ENCODE measurements at regions not wholly inside any gene's neighbourhood (a gene's known extent, or its start where the extent isn't known, plus 50 kb on each side); places are given as distances from the start of the nearest gene placed in this dataset.

- no peaks in the 10 kb centered on the region for H3K9me3 ChIP-seq (ENCODE audit: control insufficient read depth, insufficient read depth, low read length)
- H3K27ac ChIP-seq (ENCODE audit: low read length), result no peak overlapping the region
- no peaks in the 10 kb centered on the region for H3K36me3 ChIP-seq (ENCODE audit: control insufficient read depth, insufficient read depth, low read length)
- H3K4me1 ChIP-seq (ENCODE audit: control insufficient read depth, insufficient read depth, low read length), result no peaks in the 10 kb centered on the region
- no CpG with 5 or more reads among the region's 2 CpGs for WGBS (ENCODE audit: insufficient coverage, insufficient read length)
- DNase-seq (ENCODE audit: low read depth, low spot score), result no peak
- H3K4me3 ChIP-seq (ENCODE audit: low read length), result no peak overlapping the region
- H3K27me3 ChIP-seq (ENCODE audit: control insufficient read depth, insufficient read depth, low read length), result no peaks in the 10 kb centered on the region
These were observed 131.6 kb upstream of the NEDD9 start for GRCh38 chr6:11363881-11364576.

GRCh38 chr6:11362564-11362963 lies 130.1 kb upstream of the NEDD9 start:
- no peak for DNase-seq (ENCODE audit: low read depth, low spot score)
- H3K27ac ChIP-seq (ENCODE audit: low read length), result no peak overlapping the region
- H3K36me3 ChIP-seq (ENCODE audit: control insufficient read depth, insufficient read depth, low read length), result no peaks in the 10 kb centered on the region
- H3K4me1 ChIP-seq (ENCODE audit: control insufficient read depth, insufficient read depth, low read length), result no peaks in the 10 kb centered on the region
- H3K27me3 ChIP-seq (ENCODE audit: control insufficient read depth, insufficient read depth, low read length), result no peaks in the 10 kb centered on the region
- no peak overlapping the region for H3K4me3 ChIP-seq (ENCODE audit: low read length)
- no peaks in the 10 kb centered on the region for H3K9me3 ChIP-seq (ENCODE audit: control insufficient read depth, insufficient read depth, low read length)
- WGBS (ENCODE audit: insufficient coverage, insufficient read length), result no CpG with 5 or more reads among the region's 1 CpG

GRCh38 chr6:11358904-11359830 lies 126.7 kb upstream of the NEDD9 start:
- no peak overlapping the region for H3K27ac ChIP-seq (ENCODE audit: low read length)
- no peak overlapping the region for H3K4me3 ChIP-seq (ENCODE audit: low read length)
- no CpG with 5 or more reads among the region's 4 CpGs for WGBS (ENCODE audit: insufficient coverage, insufficient read length)
- H3K9me3 ChIP-seq (ENCODE audit: control insufficient read depth, insufficient read depth, low read length), result no peaks in the 10 kb centered on the region
- H3K27me3 ChIP-seq (ENCODE audit: control insufficient read depth, insufficient read depth, low read length), result no peaks in the 10 kb centered on the region
- DNase-seq (ENCODE audit: low read depth, low spot score), result no peak
- H3K4me1 ChIP-seq (ENCODE audit: control insufficient read depth, insufficient read depth, low read length), result no peaks in the 10 kb centered on the region
- H3K36me3 ChIP-seq (ENCODE audit: control insufficient read depth, insufficient read depth, low read length), result no peaks in the 10 kb centered on the region

- no peak overlapping the region for H3K27ac ChIP-seq (ENCODE audit: low read length)
- no CpG with 5 or more reads among the region's 7 CpGs for WGBS (ENCODE audit: insufficient coverage, insufficient read length)
- H3K9me3 ChIP-seq (ENCODE audit: control insufficient read depth, insufficient read depth, low read length), result no peaks in the 10 kb centered on the region
These were observed 124.8 kb upstream of the NEDD9 start for GRCh38 chr6:11357285-11357684.

GRCh38 chr6:11356404-11357155 lies 124.1 kb upstream of the NEDD9 start:
- Histone ChIP-seq H3K4me1 (ENCODE audit: control insufficient read depth, insufficient read depth, low read length) (no peaks in the 10 kb centered on the region), H3K36me3 (ENCODE audit: control insufficient read depth, insufficient read depth, low read length) (no peaks in the 10 kb centered on the region), H3K27ac (ENCODE audit: low read length) (no peak overlapping the region), H3K27me3 (ENCODE audit: control insufficient read depth, insufficient read depth, low read length) (no peaks in the 10 kb centered on the region), H3K9me3 (ENCODE audit: control insufficient read depth, insufficient read depth, low read length) (no peaks in the 10 kb centered on the region), H3K4me3 (ENCODE audit: low read length) (no peak overlapping the region)
- DNase-seq (ENCODE audit: low read depth, low spot score), result no peak
- no CpG with 5 or more reads among the region's 11 CpGs for WGBS (ENCODE audit: insufficient coverage, insufficient read length)

More at GRCh38 chr6:11357285-11357684, 124.8 kb upstream of the NEDD9 start:
- Histone ChIP-seq H3K27me3 (ENCODE audit: control insufficient read depth, insufficient read depth, low read length) (no peaks in the 10 kb centered on the region), H3K4me1 (ENCODE audit: control insufficient read depth, insufficient read depth, low read length) (no peaks in the 10 kb centered on the region), H3K4me3 (ENCODE audit: low read length) (no peak overlapping the region), H3K36me3 (ENCODE audit: control insufficient read depth, insufficient read depth, low read length) (no peaks in the 10 kb centered on the region)
- DNase-seq (ENCODE audit: low read depth, low spot score), result no peak

GRCh38 chr6:11353921-11354389 lies 121.5 kb upstream of the NEDD9 start:
- H3K9me3 ChIP-seq (ENCODE audit: control insufficient read depth, insufficient read depth, low read length), result no peaks in the 10 kb centered on the region
- H3K4me1 ChIP-seq (ENCODE audit: control insufficient read depth, insufficient read depth, low read length), result no peaks in the 10 kb centered on the region
- no CpG with 5 or more reads among the region's 6 CpGs for WGBS (ENCODE audit: insufficient coverage, insufficient read length)
- H3K27me3 ChIP-seq (ENCODE audit: control insufficient read depth, insufficient read depth, low read length), result no peaks in the 10 kb centered on the region
- H3K36me3 ChIP-seq (ENCODE audit: control insufficient read depth, insufficient read depth, low read length), result no peaks in the 10 kb centered on the region
- DNase-seq (ENCODE audit: low read depth, low spot score), result no peak
- H3K27ac ChIP-seq (ENCODE audit: low read length), result no peak overlapping the region
- no peak overlapping the region for H3K4me3 ChIP-seq (ENCODE audit: low read length)

- Histone ChIP-seq H3K4me1 (ENCODE audit: control insufficient read depth, insufficient read depth, low read length) (no peaks in the 10 kb centered on the region), H3K27ac (ENCODE audit: low read length) (no peak overlapping the region), H3K9me3 (ENCODE audit: control insufficient read depth, insufficient read depth, low read length) (no peaks in the 10 kb centered on the region), H3K4me3 (ENCODE audit: low read length) (no peak overlapping the region), H3K36me3 (ENCODE audit: control insufficient read depth, insufficient read depth, low read length) (no peaks in the 10 kb centered on the region), H3K27me3 (ENCODE audit: control insufficient read depth, insufficient read depth, low read length) (no peaks in the 10 kb centered on the region)
- DNase-seq (ENCODE audit: low read depth, low spot score), result no peak
- no CpG with 5 or more reads among the region's 4 CpGs for WGBS (ENCODE audit: insufficient coverage, insufficient read length)
These were observed 117.8 kb upstream of the NEDD9 start for GRCh38 chr6:11350294-11350693.

- no peak for DNase-seq (ENCODE audit: low read depth, low spot score)
- no peak overlapping the region for H3K27ac ChIP-seq (ENCODE audit: low read length)
- H3K27me3 ChIP-seq (ENCODE audit: control insufficient read depth, insufficient read depth, low read length), result no peaks in the 10 kb centered on the region
- H3K9me3 ChIP-seq (ENCODE audit: control insufficient read depth, insufficient read depth, low read length), result no peaks in the 10 kb centered on the region
- H3K4me3 ChIP-seq (ENCODE audit: low read length), result no peak overlapping the region
- no peaks in the 10 kb centered on the region for H3K4me1 ChIP-seq (ENCODE audit: control insufficient read depth, insufficient read depth, low read length)
- no peaks in the 10 kb centered on the region for H3K36me3 ChIP-seq (ENCODE audit: control insufficient read depth, insufficient read depth, low read length)
These were observed 117.4 kb upstream of the NEDD9 start for GRCh38 chr6:11349880-11350279.

GRCh38 chr6:11346516-11346915 lies 114.0 kb upstream of the NEDD9 start:
- no peak overlapping the region for H3K27ac ChIP-seq (ENCODE audit: low read length)
- DNase-seq (ENCODE audit: low read depth, low spot score), result no peak
- no peaks in the 10 kb centered on the region for H3K4me1 ChIP-seq (ENCODE audit: control insufficient read depth, insufficient read depth, low read length)
- H3K27me3 ChIP-seq (ENCODE audit: control insufficient read depth, insufficient read depth, low read length), result no peaks in the 10 kb centered on the region
- H3K4me3 ChIP-seq (ENCODE audit: low read length), result no peak overlapping the region
- H3K9me3 ChIP-seq (ENCODE audit: control insufficient read depth, insufficient read depth, low read length), result no peaks in the 10 kb centered on the region
- no CpG with 5 or more reads among the region's 1 CpG for WGBS (ENCODE audit: insufficient coverage, insufficient read length)
- no peaks in the 10 kb centered on the region for H3K36me3 ChIP-seq (ENCODE audit: control insufficient read depth, insufficient read depth, low read length)

GRCh38 chr6:11345536-11345935 lies 113.1 kb upstream of the NEDD9 start:
- Histone ChIP-seq H3K36me3 (ENCODE audit: control insufficient read depth, insufficient read depth, low read length) (no peaks in the 10 kb centered on the region), H3K4me3 (ENCODE audit: low read length) (no peak overlapping the region), H3K27me3 (ENCODE audit: control insufficient read depth, insufficient read depth, low read length) (no peaks in the 10 kb centered on the region), H3K4me1 (ENCODE audit: control insufficient read depth, insufficient read depth, low read length) (no peaks in the 10 kb centered on the region), H3K9me3 (ENCODE audit: control insufficient read depth, insufficient read depth, low read length) (no peaks in the 10 kb centered on the region), H3K27ac (ENCODE audit: low read length) (no peak overlapping the region)
- DNase-seq (ENCODE audit: low read depth, low spot score), result no peak
- WGBS (ENCODE audit: insufficient coverage, insufficient read length), result no CpG with 5 or more reads among the region's 5 CpGs

All from iPS DF 6.9 (cell line).